ENCODE measurements at regions not wholly inside any gene's neighbourhood (a gene's known extent, or its start where the extent isn't known, plus 50 kb on each side); places are given as distances from the start of the nearest gene placed in this dataset.

DNA sequence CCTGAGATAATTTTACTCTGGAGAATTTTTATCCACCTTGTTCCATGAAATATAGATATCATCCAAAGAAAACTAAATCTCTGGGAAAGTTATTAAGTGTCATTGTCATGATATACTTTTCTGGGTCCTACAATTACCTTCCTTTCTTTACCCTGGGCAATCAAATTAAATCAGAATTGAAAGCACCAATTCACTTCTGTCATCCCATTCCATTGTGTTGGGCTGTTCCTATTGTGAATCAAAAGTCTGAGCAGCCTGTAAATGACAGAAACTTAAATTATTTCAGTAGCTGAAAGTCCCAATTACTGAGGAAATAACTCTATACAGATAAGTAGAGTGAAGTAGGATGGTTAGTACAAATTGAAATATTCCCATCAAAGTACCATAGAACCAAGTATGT lies 1284.2 kb downstream of the EFNB2 start:
- TF ChIP-seq EZH2 (IDR thresholded peaks at IDR 0.05; ENCODE audit: low read length, missing control alignments) = no peak
- Histone ChIP-seq H3K9me3 (ENCODE audit: control insufficient read depth, insufficient read depth, low read depth, low read length) (no peaks in the 10 kb centered on the region), H4K20me1 (ENCODE audit: control insufficient read depth, extremely low read depth, insufficient read depth, low read length) (no peaks in the 10 kb centered on the region), H3K79me2 (ENCODE audit: control insufficient read depth, insufficient read depth, low read length) (no peaks in the 10 kb centered on the region), H3K4me2 (ENCODE audit: extremely low read depth, insufficient read depth, low read length) (no peak overlapping the region), H3K36me3 (ENCODE audit: control insufficient read depth, insufficient read depth, low read length) (no peaks in the 10 kb centered on the region), H3K27ac (ENCODE audit: insufficient read depth, low read length) (no peak overlapping the region), H3K4me1 (ENCODE audit: control insufficient read depth, extremely low read depth, insufficient read depth, low read length) (no peaks in the 10 kb centered on the region), H2AFZ (ENCODE audit: low read length) (no peak overlapping the region), H3K27me3 (ENCODE audit: control insufficient read depth, insufficient read depth, low read length) (no peaks in the 10 kb centered on the region), H3K9ac (ENCODE audit: insufficient read depth, low read length) (no peak overlapping the region), H3K4me3 (replicated peaks in 1 of 4; ENCODE audit: control extremely low read depth in 1 of 4, insufficient read depth in 1 of 4, low read depth in 3 of 4, low read length in 4 of 4) (no peak overlapping the region)
- no peak for DNase-seq (ENCODE audit: low read depth in 2 of 2)

DNA sequence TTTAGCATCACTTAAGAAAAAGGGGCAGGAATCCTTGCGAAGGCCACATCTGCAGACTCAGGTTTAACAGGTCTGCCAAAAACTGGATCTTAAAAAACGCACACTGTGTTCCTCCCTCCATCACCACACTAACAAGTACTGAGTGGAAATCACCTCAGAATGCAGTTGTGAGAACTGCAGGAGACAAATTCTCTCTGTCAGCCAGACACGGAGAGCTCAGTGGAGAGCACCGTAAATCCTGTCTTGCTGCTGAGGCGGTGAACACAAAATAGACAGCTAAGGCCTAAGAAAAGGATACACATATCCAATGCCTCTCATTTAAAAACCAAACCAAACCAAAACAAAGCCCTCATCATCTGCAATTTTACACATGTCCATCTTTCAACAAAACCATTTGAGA lies 1287.6 kb downstream of the EFNB2 start:
- no peaks in the 10 kb centered on the region for H3K79me2 ChIP-seq (ENCODE audit: control insufficient read depth, insufficient read depth, low read length)
- no peaks in the 10 kb centered on the region for H4K20me1 ChIP-seq (ENCODE audit: control insufficient read depth, extremely low read depth, insufficient read depth, low read length)
- no peaks in the 10 kb centered on the region for H3K9me3 ChIP-seq (ENCODE audit: control insufficient read depth, insufficient read depth, low read depth, low read length)
- H2AFZ ChIP-seq (ENCODE audit: low read length) = no peak overlapping the region
- H3K27ac ChIP-seq (ENCODE audit: insufficient read depth, low read length) = no peak overlapping the region
- TF ChIP-seq, protein P1, sequence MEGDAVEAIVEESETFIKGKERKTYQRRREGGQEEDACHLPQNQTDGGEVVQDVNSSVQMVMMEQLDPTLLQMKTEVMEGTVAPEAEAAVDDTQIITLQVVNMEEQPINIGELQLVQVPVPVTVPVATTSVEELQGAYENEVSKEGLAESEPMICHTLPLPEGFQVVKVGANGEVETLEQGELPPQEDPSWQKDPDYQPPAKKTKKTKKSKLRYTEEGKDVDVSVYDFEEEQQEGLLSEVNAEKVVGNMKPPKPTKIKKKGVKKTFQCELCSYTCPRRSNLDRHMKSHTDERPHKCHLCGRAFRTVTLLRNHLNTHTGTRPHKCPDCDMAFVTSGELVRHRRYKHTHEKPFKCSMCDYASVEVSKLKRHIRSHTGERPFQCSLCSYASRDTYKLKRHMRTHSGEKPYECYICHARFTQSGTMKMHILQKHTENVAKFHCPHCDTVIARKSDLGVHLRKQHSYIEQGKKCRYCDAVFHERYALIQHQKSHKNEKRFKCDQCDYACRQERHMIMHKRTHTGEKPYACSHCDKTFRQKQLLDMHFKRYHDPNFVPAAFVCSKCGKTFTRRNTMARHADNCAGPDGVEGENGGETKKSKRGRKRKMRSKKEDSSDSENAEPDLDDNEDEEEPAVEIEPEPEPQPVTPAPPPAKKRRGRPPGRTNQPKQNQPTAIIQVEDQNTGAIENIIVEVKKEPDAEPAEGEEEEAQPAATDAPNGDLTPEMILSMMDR (conservative IDR thresholded peaks at IDR 0.05 in 1 of 2, IDR thresholded peaks at IDR 0.05 in 1 of 2; ENCODE audit: low read depth in 1 of 2, low read length in 2 of 2) = no peak
- TF ChIP-seq EZH2 (IDR thresholded peaks at IDR 0.05; ENCODE audit: low read length, missing control alignments) = no peak
- no peak for DNase-seq (ENCODE audit: low read depth in 2 of 2)
- no peak overlapping the region for H3K4me3 ChIP-seq (replicated peaks in 1 of 4; ENCODE audit: control extremely low read depth in 1 of 4, insufficient read depth in 1 of 4, low read depth in 3 of 4, low read length in 4 of 4)
- H3K36me3 ChIP-seq (ENCODE audit: control insufficient read depth, insufficient read depth, low read length) = no peaks in the 10 kb centered on the region
- H3K4me2 ChIP-seq (ENCODE audit: extremely low read depth, insufficient read depth, low read length) = no peak overlapping the region
- H3K4me1 ChIP-seq (ENCODE audit: control insufficient read depth, extremely low read depth, insufficient read depth, low read length) = no peaks in the 10 kb centered on the region
- H3K9ac ChIP-seq (ENCODE audit: insufficient read depth, low read length) = no peak overlapping the region
- no peaks in the 10 kb centered on the region for H3K27me3 ChIP-seq (ENCODE audit: control insufficient read depth, insufficient read depth, low read length)

DNA sequence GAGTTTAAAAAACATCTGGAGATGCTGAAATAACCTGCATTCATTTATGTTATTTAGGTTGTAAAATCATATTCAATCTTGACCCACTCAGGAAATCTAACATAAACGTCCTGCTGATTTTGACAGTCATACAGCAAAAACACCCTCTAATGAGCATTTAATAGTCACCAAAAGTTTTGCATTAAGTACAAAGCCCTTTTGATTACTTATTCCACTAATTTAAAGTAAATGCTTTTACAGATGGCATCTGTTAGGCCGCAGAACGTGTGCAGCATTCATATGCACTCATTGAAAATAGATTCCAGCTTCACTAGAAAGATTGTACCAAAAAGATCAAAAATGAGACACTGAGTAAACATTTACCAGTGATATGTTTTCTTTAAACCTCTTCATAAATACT lies 1295.1 kb downstream of the EFNB2 start:
- H3K4me3 ChIP-seq (replicated peaks in 1 of 4; ENCODE audit: control extremely low read depth in 1 of 4, insufficient read depth in 1 of 4, low read depth in 3 of 4, low read length in 4 of 4) = no peak overlapping the region
- no peak overlapping the region for H3K9ac ChIP-seq (ENCODE audit: insufficient read depth, low read length)
- no peak overlapping the region for H3K27ac ChIP-seq (ENCODE audit: insufficient read depth, low read length)
- no peaks in the 10 kb centered on the region for H3K36me3 ChIP-seq (ENCODE audit: control insufficient read depth, insufficient read depth, low read length)
- DNase-seq (ENCODE audit: low read depth in 2 of 2) = no peak
- no peaks in the 10 kb centered on the region for H3K4me1 ChIP-seq (ENCODE audit: control insufficient read depth, extremely low read depth, insufficient read depth, low read length)
- no peaks in the 10 kb centered on the region for H4K20me1 ChIP-seq (ENCODE audit: control insufficient read depth, extremely low read depth, insufficient read depth, low read length)
- no peaks in the 10 kb centered on the region for H3K27me3 ChIP-seq (ENCODE audit: control insufficient read depth, insufficient read depth, low read length)
- TF ChIP-seq, protein P1 (conservative IDR thresholded peaks at IDR 0.05 in 1 of 2, IDR thresholded peaks at IDR 0.05 in 1 of 2; ENCODE audit: low read depth in 1 of 2, low read length in 2 of 2) = no peak
- no peak for TF ChIP-seq EZH2 (IDR thresholded peaks at IDR 0.05; ENCODE audit: low read length, missing control alignments)
- no peak overlapping the region for H3K4me2 ChIP-seq (ENCODE audit: extremely low read depth, insufficient read depth, low read length)
- no peak overlapping the region for H2AFZ ChIP-seq (ENCODE audit: low read length)
- no peaks in the 10 kb centered on the region for H3K79me2 ChIP-seq (ENCODE audit: control insufficient read depth, insufficient read depth, low read length)
- H3K9me3 ChIP-seq (ENCODE audit: control insufficient read depth, insufficient read depth, low read depth, low read length) = no peaks in the 10 kb centered on the region
